ENCODE measurements at regions not wholly inside any gene's neighbourhood (a gene's known extent, or its start where the extent isn't known, plus 50 kb on each side); places are given as distances from the start of the nearest gene placed in this dataset.

DNA sequence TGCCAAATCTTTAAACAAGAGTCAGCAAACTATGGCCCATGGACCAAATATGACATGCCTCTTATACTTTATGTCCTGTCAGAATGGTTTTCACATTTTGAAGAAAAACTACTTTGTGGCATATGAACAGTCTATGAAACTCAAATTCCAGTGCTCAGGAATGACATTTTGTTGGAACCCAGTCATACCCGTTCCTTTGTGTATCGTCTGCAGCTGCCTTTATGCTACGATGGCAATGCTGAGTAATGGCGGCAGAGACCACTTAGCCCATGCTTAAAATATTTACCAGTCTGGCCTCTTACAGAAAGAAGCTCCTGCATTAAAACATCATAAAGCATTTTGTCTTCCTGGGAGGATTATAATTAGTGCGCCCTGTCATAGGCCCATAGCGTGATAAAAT lies 140.5 kb upstream of the FHL2 start:
- DNase-seq (ENCODE audit: low spot score), result peak; percentile 1
- Histone ChIP-seq H3K9me3 (ENCODE audit: control insufficient read depth in 4 of 4, low read length in 3 of 4) (no peaks in the 10 kb centered on the region), H3K27ac (ENCODE audit: low read depth in 1 of 2, low read length in 2 of 2) (no peak overlapping the region), H3K27me3 (ENCODE audit: control insufficient read depth in 4 of 4, insufficient read depth in 4 of 4, low read length in 3 of 4) (no peaks in the 10 kb centered on the region), H3K4me3 (ENCODE audit: low read depth in 1 of 3, low read length in 3 of 3) (no peak overlapping the region), H3K4me1 (ENCODE audit: control insufficient read depth in 4 of 4, insufficient read depth in 4 of 4, low read length in 3 of 4) (no peaks in the 10 kb centered on the region), H3K9ac (ENCODE audit: low read depth in 1 of 2, low read length in 2 of 2) (no peak overlapping the region), H3K36me3 (ENCODE audit: control insufficient read depth in 4 of 4, insufficient read depth in 3 of 4, low read depth in 1 of 4, low read length in 3 of 4) (no peaks in the 10 kb centered on the region)
- 77% methylated on average over 6 of the region's 6 CpGs for WGBS
- TF ChIP-seq YY1 (IDR thresholded peaks at IDR 0.05) (no peak), TAF1 (conservative IDR thresholded peaks at IDR 0.05) (no peak), NR2F2 (IDR thresholded peaks at IDR 0.05) (no peak), HNF4G (IDR thresholded peaks at IDR 0.05) (no peak), GABPA (IDR thresholded peaks at IDR 0.05 in 1 of 2, conservative IDR thresholded peaks at IDR 0.05 in 1 of 2) (no peak), FOXA2 (IDR thresholded peaks at IDR 0.05) (no peak), HNF4A (conservative IDR thresholded peaks at IDR 0.05) (no peak), EGR1 (IDR thresholded peaks at IDR 0.05; ENCODE audit: low read depth in 2 of 2) (no peak), SP1 (IDR thresholded peaks at IDR 0.05) (no peak), FOXA1 (IDR thresholded peaks at IDR 0.05) (no peak), RXRA (IDR thresholded peaks at IDR 0.05) (no peak)
- TF ChIP-seq, protein P1, sequence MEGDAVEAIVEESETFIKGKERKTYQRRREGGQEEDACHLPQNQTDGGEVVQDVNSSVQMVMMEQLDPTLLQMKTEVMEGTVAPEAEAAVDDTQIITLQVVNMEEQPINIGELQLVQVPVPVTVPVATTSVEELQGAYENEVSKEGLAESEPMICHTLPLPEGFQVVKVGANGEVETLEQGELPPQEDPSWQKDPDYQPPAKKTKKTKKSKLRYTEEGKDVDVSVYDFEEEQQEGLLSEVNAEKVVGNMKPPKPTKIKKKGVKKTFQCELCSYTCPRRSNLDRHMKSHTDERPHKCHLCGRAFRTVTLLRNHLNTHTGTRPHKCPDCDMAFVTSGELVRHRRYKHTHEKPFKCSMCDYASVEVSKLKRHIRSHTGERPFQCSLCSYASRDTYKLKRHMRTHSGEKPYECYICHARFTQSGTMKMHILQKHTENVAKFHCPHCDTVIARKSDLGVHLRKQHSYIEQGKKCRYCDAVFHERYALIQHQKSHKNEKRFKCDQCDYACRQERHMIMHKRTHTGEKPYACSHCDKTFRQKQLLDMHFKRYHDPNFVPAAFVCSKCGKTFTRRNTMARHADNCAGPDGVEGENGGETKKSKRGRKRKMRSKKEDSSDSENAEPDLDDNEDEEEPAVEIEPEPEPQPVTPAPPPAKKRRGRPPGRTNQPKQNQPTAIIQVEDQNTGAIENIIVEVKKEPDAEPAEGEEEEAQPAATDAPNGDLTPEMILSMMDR (IDR thresholded peaks at IDR 0.05; ENCODE audit: low read depth, low read length, missing input control), result no peak
- TF ChIP-seq, protein P2, sequence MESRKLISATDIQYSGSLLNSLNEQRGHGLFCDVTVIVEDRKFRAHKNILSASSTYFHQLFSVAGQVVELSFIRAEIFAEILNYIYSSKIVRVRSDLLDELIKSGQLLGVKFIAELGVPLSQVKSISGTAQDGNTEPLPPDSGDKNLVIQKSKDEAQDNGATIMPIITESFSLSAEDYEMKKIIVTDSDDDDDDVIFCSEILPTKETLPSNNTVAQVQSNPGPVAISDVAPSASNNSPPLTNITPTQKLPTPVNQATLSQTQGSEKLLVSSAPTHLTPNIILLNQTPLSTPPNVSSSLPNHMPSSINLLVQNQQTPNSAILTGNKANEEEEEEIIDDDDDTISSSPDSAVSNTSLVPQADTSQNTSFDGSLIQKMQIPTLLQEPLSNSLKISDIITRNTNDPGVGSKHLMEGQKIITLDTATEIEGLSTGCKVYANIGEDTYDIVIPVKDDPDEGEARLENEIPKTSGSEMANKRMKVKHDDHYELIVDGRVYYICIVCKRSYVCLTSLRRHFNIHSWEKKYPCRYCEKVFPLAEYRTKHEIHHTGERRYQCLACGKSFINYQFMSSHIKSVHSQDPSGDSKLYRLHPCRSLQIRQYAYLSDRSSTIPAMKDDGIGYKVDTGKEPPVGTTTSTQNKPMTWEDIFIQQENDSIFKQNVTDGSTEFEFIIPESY (IDR thresholded peaks at IDR 0.05), result no peak

DNA sequence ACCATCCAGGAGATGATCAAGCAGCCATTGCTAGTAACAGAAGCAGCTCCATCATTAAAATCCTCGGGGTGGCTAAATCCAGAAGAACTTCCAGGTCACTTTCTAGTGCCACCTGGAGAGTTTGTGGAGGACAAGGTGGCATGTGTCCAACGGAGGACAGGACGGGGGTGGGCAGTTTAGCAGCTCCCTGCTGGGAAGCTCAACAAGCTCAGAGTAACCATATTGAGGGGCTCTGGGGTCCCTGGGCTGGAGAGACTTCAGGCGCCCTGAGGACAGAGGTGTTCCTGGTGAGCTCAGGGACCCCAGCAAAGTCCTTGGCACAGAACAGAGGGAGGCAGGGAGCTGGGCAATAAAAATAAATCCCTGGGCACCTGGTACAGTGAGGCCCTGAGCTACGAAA lies 140.0 kb upstream of the FHL2 start:
- TF ChIP-seq EGR1 (IDR thresholded peaks at IDR 0.05; ENCODE audit: low read depth in 2 of 2) (no peak), FOXA1 (IDR thresholded peaks at IDR 0.05) (no peak), HNF4G (IDR thresholded peaks at IDR 0.05) (no peak), TAF1 (conservative IDR thresholded peaks at IDR 0.05) (no peak), NR2F2 (IDR thresholded peaks at IDR 0.05) (no peak), JUND (IDR thresholded peaks at IDR 0.05) (no peak)
- TF ChIP-seq, protein P3, sequence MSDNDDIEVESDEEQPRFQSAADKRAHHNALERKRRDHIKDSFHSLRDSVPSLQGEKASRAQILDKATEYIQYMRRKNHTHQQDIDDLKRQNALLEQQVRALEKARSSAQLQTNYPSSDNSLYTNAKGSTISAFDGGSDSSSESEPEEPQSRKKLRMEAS (IDR thresholded peaks at IDR 0.05), result no peak
- TF ChIP-seq, protein P1 (IDR thresholded peaks at IDR 0.05; ENCODE audit: low read depth, low read length, missing input control), result no peak
- TF ChIP-seq, protein P2 (IDR thresholded peaks at IDR 0.05), result no peak
- TF ChIP-seq, protein P4, sequence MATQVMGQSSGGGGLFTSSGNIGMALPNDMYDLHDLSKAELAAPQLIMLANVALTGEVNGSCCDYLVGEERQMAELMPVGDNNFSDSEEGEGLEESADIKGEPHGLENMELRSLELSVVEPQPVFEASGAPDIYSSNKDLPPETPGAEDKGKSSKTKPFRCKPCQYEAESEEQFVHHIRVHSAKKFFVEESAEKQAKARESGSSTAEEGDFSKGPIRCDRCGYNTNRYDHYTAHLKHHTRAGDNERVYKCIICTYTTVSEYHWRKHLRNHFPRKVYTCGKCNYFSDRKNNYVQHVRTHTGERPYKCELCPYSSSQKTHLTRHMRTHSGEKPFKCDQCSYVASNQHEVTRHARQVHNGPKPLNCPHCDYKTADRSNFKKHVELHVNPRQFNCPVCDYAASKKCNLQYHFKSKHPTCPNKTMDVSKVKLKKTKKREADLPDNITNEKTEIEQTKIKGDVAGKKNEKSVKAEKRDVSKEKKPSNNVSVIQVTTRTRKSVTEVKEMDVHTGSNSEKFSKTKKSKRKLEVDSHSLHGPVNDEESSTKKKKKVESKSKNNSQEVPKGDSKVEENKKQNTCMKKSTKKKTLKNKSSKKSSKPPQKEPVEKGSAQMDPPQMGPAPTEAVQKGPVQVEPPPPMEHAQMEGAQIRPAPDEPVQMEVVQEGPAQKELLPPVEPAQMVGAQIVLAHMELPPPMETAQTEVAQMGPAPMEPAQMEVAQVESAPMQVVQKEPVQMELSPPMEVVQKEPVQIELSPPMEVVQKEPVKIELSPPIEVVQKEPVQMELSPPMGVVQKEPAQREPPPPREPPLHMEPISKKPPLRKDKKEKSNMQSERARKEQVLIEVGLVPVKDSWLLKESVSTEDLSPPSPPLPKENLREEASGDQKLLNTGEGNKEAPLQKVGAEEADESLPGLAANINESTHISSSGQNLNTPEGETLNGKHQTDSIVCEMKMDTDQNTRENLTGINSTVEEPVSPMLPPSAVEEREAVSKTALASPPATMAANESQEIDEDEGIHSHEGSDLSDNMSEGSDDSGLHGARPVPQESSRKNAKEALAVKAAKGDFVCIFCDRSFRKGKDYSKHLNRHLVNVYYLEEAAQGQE (IDR thresholded peaks at IDR 0.05), result no peak
- Histone ChIP-seq H3K36me3 (ENCODE audit: control insufficient read depth in 4 of 4, insufficient read depth in 3 of 4, low read depth in 1 of 4, low read length in 3 of 4) (no peaks in the 10 kb centered on the region), H3K9me3 (ENCODE audit: control insufficient read depth in 4 of 4, low read length in 3 of 4) (no peaks in the 10 kb centered on the region), H3K27ac (ENCODE audit: low read depth in 1 of 2, low read length in 2 of 2) (no peak overlapping the region), H3K4me1 (ENCODE audit: control insufficient read depth in 4 of 4, insufficient read depth in 4 of 4, low read length in 3 of 4) (no peaks in the 10 kb centered on the region), H3K9ac (ENCODE audit: low read depth in 1 of 2, low read length in 2 of 2) (no peak overlapping the region), H3K27me3 (ENCODE audit: control insufficient read depth in 4 of 4, insufficient read depth in 4 of 4, low read length in 3 of 4) (no peaks in the 10 kb centered on the region), H3K4me3 (ENCODE audit: low read depth in 1 of 3, low read length in 3 of 3) (no peak overlapping the region)
- WGBS, result 77% methylated on average over 5 of the region's 5 CpGs
- peak; percentile 14 for DNase-seq (ENCODE audit: low spot score)

Data from liver (tissue), 8 donors.